ENCODE measurements at regions not wholly inside any gene's neighbourhood (a gene's known extent, or its start where the extent isn't known, plus 50 kb on each side); places are given as distances from the start of the nearest gene placed in this dataset.

GRCh38 chr7:136086712-136087111 is 109.6 kb upstream of the MTPN start:
- TF ChIP-seq FOXA1 (IDR thresholded peaks at IDR 0.05) (no peak), YY1 (IDR thresholded peaks at IDR 0.05) (peak; percentile 24), RAD21 (IDR thresholded peaks at IDR 0.05) (peak in 1 of 2 donors; percentile 23), SP1 (IDR thresholded peaks at IDR 0.05) (no peak), JUND (IDR thresholded peaks at IDR 0.05) (no peak), NR2F2 (IDR thresholded peaks at IDR 0.05) (no peak), HNF4G (IDR thresholded peaks at IDR 0.05) (no peak)
- TF ChIP-seq, protein P1, sequence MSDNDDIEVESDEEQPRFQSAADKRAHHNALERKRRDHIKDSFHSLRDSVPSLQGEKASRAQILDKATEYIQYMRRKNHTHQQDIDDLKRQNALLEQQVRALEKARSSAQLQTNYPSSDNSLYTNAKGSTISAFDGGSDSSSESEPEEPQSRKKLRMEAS (IDR thresholded peaks at IDR 0.05), result no peak
- TF ChIP-seq, protein P2, sequence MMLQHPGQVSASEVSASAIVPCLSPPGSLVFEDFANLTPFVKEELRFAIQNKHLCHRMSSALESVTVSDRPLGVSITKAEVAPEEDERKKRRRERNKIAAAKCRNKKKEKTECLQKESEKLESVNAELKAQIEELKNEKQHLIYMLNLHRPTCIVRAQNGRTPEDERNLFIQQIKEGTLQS (IDR thresholded peaks at IDR 0.05), result no peak
- TF ChIP-seq, protein P3, sequence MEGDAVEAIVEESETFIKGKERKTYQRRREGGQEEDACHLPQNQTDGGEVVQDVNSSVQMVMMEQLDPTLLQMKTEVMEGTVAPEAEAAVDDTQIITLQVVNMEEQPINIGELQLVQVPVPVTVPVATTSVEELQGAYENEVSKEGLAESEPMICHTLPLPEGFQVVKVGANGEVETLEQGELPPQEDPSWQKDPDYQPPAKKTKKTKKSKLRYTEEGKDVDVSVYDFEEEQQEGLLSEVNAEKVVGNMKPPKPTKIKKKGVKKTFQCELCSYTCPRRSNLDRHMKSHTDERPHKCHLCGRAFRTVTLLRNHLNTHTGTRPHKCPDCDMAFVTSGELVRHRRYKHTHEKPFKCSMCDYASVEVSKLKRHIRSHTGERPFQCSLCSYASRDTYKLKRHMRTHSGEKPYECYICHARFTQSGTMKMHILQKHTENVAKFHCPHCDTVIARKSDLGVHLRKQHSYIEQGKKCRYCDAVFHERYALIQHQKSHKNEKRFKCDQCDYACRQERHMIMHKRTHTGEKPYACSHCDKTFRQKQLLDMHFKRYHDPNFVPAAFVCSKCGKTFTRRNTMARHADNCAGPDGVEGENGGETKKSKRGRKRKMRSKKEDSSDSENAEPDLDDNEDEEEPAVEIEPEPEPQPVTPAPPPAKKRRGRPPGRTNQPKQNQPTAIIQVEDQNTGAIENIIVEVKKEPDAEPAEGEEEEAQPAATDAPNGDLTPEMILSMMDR (IDR thresholded peaks at IDR 0.05; ENCODE audit: low read depth, low read length, missing input control), result no peak
- WGBS, result 38% methylated on average over 3 of the region's 3 CpGs
- Histone ChIP-seq H3K36me3 (ENCODE audit: control insufficient read depth in 4 of 4, insufficient read depth in 3 of 4, low read depth in 1 of 4, low read length in 3 of 4) (no peaks in the 10 kb centered on the region), H3K4me3 (ENCODE audit: low read depth in 1 of 3, low read length in 3 of 3) (peak overlapping the region; percentile 9 to 32 (median 11)), H3K9me3 (ENCODE audit: control insufficient read depth in 4 of 4, low read length in 3 of 4) (no peaks in the 10 kb centered on the region), H3K4me1 (ENCODE audit: control insufficient read depth in 4 of 4, insufficient read depth in 4 of 4, low read length in 3 of 4) (no peaks in the 10 kb centered on the region), H3K27me3 (ENCODE audit: control insufficient read depth in 4 of 4, insufficient read depth in 4 of 4, low read length in 3 of 4) (no peaks in the 10 kb centered on the region), H3K9ac (ENCODE audit: low read depth in 1 of 2, low read length in 2 of 2) (peak overlapping the region in 1 of 2 donors; percentile 9), H3K27ac (ENCODE audit: low read depth in 1 of 2, low read length in 2 of 2) (no peak overlapping the region)
- no peak for DNase-seq (ENCODE audit: low spot score)

- DNase-seq (ENCODE audit: low spot score), result no peak
- WGBS, result 73% methylated on average over 2 of the region's 2 CpGs
- Histone ChIP-seq H3K4me1 (ENCODE audit: control insufficient read depth in 4 of 4, insufficient read depth in 4 of 4, low read length in 3 of 4) (no peaks in the 10 kb centered on the region), H3K36me3 (ENCODE audit: control insufficient read depth in 4 of 4, insufficient read depth in 3 of 4, low read depth in 1 of 4, low read length in 3 of 4) (no peaks in the 10 kb centered on the region), H3K9me3 (ENCODE audit: control insufficient read depth in 4 of 4, low read length in 3 of 4) (no peaks in the 10 kb centered on the region), H3K9ac (ENCODE audit: low read depth in 1 of 2, low read length in 2 of 2) (no peak overlapping the region), H3K27ac (ENCODE audit: low read depth in 1 of 2, low read length in 2 of 2) (no peak overlapping the region), H3K4me3 (ENCODE audit: low read depth in 1 of 3, low read length in 3 of 3) (no peak overlapping the region), H3K27me3 (ENCODE audit: control insufficient read depth in 4 of 4, insufficient read depth in 4 of 4, low read length in 3 of 4) (no peaks in the 10 kb centered on the region)
- TF ChIP-seq HNF4G (IDR thresholded peaks at IDR 0.05) (no peak), EGR1 (IDR thresholded peaks at IDR 0.05; ENCODE audit: low read depth in 2 of 2) (no peak), HNF4A (conservative IDR thresholded peaks at IDR 0.05) (no peak), TAF1 (conservative IDR thresholded peaks at IDR 0.05) (no peak), RXRA (IDR thresholded peaks at IDR 0.05) (no peak)
- TF ChIP-seq, protein P2 (IDR thresholded peaks at IDR 0.05), result no peak
Observed at GRCh38 chr7:136079934-136080333, 102.8 kb upstream of the MTPN start.

- H3K9me3 ChIP-seq (ENCODE audit: control insufficient read depth in 4 of 4, low read length in 3 of 4), result no peaks in the 10 kb centered on the region
- H3K27ac ChIP-seq (ENCODE audit: low read depth in 1 of 2, low read length in 2 of 2), result no peak overlapping the region
- H3K4me1 ChIP-seq (ENCODE audit: control insufficient read depth in 4 of 4, insufficient read depth in 4 of 4, low read length in 3 of 4), result no peaks in the 10 kb centered on the region
- 72% methylated on average over 4 of the region's 4 CpGs for WGBS
- H3K4me3 ChIP-seq (ENCODE audit: low read depth in 1 of 3, low read length in 3 of 3), result no peak overlapping the region
- DNase-seq (ENCODE audit: low spot score), result no peak
- H3K9ac ChIP-seq (ENCODE audit: low read depth in 1 of 2, low read length in 2 of 2), result no peak overlapping the region
- no peaks in the 10 kb centered on the region for H3K36me3 ChIP-seq (ENCODE audit: control insufficient read depth in 4 of 4, insufficient read depth in 3 of 4, low read depth in 1 of 4, low read length in 3 of 4)
- H3K27me3 ChIP-seq (ENCODE audit: control insufficient read depth in 4 of 4, insufficient read depth in 4 of 4, low read length in 3 of 4), result no peaks in the 10 kb centered on the region
- TF ChIP-seq RXRA (IDR thresholded peaks at IDR 0.05), result no peak
- no peak for TF ChIP-seq RAD21 (IDR thresholded peaks at IDR 0.05)
- no peak for TF ChIP-seq EGR1 (IDR thresholded peaks at IDR 0.05; ENCODE audit: low read depth in 2 of 2)
- TF ChIP-seq HNF4G (IDR thresholded peaks at IDR 0.05), result no peak
- TF ChIP-seq YY1 (IDR thresholded peaks at IDR 0.05), result no peak
Observed at GRCh38 chr7:136079478-136079892, 102.3 kb upstream of the MTPN start.

Data from liver (tissue), 8 donors.